GM18502 (cell line): ENCODE measurements at regions not wholly inside any gene's neighbourhood (a gene's known extent, or its start where the extent isn't known, plus 50 kb on each side); places are given as distances from the start of the nearest gene placed in this dataset.

Experiments
- ATAC-seq: cut with Tn5 transposase; IDR thresholded peaks from one replicate; pipeline ENCODE4 v1.9.1; 2021; ENCODE audit warnings: mild to moderate bottlenecking; ENCODE audit not compliant: unreplicated experiment, poor library complexity

DNA sequence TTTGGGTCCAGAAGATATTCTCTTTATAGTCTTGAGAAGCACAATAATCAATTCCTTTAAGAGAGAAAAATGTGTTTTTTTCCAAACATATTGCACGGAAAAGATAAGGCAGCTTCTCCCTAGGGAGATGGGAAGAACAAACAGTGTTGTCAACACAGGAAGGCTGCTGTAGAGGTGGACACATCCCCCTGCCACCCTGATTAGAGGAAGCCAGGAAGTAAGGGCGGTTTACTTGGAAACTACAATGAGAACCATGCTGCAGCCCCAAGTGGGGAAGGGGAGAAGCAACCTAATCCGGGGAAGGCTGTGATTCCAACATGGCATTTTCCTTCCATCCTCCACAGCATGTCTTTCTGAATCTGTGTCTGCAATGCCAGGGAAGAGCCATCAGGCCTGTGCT, 256.9 kb upstream of the TGFBR2 start:
- no peak for ATAC-seq

DNA sequence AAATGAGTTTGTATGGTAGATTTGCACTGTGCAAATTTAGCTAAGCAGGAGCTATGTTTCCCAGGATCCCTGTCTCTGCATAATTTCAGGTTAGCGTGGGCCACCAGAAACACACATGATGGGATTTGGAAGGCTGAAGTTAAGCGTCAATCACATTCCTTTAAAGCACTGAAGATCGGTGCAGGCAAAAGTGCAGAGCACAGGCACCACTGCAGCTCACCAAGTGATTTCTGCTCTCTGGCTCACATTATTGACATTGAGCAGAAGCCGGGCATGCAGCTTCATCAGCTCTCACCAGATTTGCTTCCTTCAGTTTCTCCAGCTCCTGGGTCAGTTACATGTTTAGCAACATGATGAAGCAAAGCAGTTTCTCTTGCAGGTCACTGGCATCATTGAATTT, 256.4 kb upstream of the TGFBR2 start:
- ATAC-seq = no peak

- no peak for ATAC-seq
Measured at GRCh38 chr3:30350901-30351300, 255.5 kb upstream of the TGFBR2 start.

DNA sequence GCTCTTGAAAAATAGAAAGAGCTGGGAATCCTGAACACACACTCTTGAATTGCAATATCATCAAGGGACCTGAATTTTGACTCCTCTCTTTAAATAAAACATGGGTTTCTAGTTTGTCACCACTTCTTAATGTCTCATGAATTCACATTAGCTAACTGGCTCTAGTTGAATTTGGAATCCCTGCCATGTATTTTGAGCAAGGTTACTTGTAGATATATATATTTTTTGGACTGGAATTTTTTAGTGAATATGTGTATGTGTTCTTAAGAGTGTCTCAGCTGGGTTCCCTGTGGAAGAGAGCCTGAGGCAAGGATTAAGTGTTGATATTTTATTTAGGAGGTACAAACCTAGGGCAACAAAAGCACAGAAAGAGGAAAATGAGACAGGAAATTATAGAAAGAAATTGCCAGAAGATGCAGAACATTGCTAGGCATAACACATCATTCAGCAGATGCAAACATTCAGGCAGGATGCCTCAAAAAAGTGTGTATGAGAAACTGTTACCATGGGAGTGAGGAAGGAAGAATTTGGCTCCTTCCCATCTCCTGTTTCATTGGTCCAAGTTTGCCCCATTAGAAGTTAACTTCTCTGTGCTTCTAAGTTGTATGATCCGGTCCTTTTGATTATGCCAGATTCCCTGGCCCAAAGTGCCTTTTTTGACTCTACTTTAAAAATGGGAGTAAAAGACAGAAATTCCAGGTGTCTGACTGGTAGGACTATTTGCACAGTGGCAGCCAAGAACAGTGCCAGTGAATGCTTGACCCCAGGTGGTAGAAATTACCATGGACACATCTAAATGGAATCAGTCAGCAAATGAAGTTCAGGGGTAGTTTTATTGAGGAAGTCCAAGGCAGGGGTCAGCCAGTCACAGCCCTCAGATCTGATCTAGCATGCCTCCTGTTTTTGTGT, 253.7 kb upstream of the TGFBR2 start:
- no peak for ATAC-seq

- peak; percentile 98 for ATAC-seq
Measured at GRCh38 chr3:30353711-30354467, 252.5 kb upstream of the TGFBR2 start.

DNA sequence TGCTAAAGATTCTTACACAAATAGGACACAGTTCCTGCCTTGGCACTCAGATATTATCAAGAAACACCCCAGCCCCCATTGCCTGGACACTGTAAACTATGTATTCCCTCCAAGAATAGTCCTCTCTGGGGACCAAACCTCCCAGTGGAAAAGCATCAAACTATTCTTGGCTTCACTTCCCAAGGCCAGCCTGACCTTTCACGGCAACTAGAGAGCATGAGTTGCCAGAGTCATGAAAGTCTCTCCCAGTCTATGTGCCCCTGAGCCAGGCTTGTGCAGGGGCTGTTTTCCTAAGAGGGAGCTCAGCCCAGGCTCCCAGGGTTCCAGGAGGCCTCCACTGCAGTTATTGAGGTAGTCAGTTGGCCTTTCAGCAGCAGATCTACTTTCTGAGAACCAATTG, 251.9 kb upstream of the TGFBR2 start:
- no peak for ATAC-seq

DNA sequence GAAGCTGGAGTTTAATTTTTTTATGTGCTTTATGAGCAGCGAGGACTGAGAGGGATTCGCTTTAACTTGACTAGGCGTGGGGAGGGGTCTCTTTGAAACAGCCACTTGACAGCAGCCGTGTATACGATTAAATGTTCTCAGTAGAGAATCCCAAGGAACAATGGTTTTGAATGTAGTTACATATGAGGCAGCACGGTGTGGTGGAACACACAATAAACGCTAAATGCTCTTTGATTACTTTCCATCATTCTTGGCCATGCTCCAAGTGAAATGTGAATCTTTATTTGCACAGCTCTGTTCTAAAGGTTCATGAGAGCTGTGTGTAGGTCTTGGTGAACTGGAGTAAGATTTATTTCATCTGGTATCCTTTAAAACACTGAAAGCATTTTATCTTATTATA, 251.4 kb upstream of the TGFBR2 start:
- ATAC-seq = no peak

DNA sequence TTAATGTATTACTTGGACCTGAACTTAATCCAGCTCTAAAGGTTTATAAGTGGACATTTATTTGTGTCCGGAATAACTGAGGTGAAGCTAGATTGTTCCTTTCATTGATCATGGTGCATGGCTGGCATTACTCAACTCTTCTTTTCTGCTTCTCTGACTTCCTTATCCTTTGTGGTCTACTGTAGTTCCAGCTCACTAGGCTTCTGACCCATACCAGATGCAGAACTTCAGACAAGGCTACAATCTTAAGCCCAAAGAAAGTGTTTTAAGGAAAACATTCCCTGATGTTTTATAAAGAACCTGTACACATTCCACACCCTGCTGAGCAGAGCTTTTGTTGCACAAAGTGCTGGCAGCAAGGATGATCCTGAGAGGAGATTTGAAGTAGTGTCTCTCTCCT, 250.8 kb upstream of the TGFBR2 start:
- ATAC-seq = peak; percentile 35

GRCh38 chr3:30356866-30357753, 249.3 kb upstream of the TGFBR2 start:
- ATAC-seq = no peak

DNA sequence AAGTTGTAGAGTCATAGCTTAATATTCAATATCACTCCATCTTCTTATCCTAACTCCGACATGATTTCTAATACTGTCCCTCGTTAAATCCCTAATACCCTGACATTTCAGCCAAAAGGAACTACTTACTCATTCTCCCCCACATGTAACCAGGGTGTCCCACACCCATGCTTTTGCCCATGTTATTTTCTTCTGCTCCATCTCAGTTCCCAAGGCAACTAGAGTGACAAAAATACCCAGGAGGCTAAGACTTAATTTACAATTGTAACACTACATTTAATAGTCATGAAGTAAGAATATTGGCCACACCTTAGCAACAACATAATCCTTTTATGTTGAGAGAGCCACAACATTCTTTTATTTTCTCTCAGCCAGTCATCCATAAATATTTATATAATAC, 248.5 kb upstream of the TGFBR2 start:
- ATAC-seq = no peak

DNA sequence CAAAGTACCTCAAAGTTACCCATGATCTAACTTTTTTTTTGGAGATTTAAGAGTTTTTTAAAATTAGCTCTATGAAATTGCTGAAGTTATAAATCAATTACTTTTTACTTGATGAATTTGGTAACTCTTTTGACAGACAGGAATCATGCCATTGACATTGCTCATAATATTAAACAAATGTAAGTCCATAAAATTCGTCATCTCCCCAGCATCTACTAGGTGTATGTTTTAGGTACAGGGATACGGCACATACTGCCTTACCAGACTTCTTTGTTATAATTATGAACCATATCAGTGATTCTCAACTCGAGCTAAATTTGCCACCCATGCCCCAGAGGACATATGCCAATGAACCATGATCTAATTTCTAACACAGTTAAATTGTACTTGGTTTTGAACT, 247.5 kb upstream of the TGFBR2 start:
- ATAC-seq = no peak

- no peak for ATAC-seq
Measured at GRCh38 chr3:30368978-30369377, 237.4 kb upstream of the TGFBR2 start.

- ATAC-seq = no peak
Measured at GRCh38 chr3:30370681-30371271, 235.6 kb upstream of the TGFBR2 start.

GRCh38 chr3:30372837-30373236, 233.6 kb upstream of the TGFBR2 start:
- no peak for ATAC-seq

- no peak for ATAC-seq
Measured at GRCh38 chr3:30384546-30385072, 221.8 kb upstream of the TGFBR2 start.

- ATAC-seq = no peak
Measured at GRCh38 chr3:30393079-30393478, 213.3 kb upstream of the TGFBR2 start.

DNA sequence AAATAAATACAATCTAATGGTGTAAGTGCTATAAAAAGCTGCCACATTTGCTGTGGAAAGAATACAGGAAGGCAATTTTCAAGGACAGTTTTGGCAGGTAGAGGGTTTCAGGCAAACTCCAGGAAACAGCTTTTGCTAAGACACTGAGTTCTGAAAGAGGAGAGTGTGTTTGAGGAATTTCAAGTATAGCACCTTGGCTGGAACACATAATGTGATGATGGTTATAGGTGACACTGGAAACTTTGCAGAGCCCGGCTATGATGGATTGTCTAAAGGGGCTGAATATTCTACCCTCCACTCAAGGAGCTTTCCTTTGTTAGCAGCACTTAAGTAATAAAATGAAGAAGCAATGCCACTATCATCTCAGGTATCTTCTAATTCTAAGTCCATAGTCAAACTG, 209.4 kb upstream of the TGFBR2 start:
- no peak for ATAC-seq

GRCh38 chr3:30399394-30400181, 206.8 kb upstream of the TGFBR2 start:
- ATAC-seq = no peak

- ATAC-seq = no peak
Measured at GRCh38 chr3:30400926-30401325, 205.5 kb upstream of the TGFBR2 start.
